ENCODE measurements at regions not wholly inside any gene's neighbourhood (a gene's known extent, or its start where the extent isn't known, plus 50 kb on each side); places are given as distances from the start of the nearest gene placed in this dataset.

GRCh38 chr4:33592701-33593100 lies 2651.6 kb downstream of the ARAP2 start:
- intact Hi-C loops (cut with micrococcal nuclease; ENCODE audit: unreplicated experiment): no loop called here
- H3K4me1 Mint-ChIP-seq (ENCODE audit: low read depth, unreplicated experiment): no peaks in the 10 kb centered on the region
- H3K9me3 Mint-ChIP-seq (ENCODE audit: unreplicated experiment): peaks cover 22% of the 10 kb centered on the region
- H3K27me3 Mint-ChIP-seq (ENCODE audit: insufficient read depth, unreplicated experiment): no peaks in the 10 kb centered on the region
- ChIA-PET CTCF (no interaction called here), POLR2A (no interaction called here)
- TF ChIP-seq CTCF (IDR thresholded peaks at IDR 0.05; ENCODE audit: insufficient read depth in 1 of 2, low read depth in 1 of 2, low read length in 1 of 2, severe bottlenecking in 1 of 2, unreplicated experiment in 1 of 2): no peak
- H3K4me3 ChIP-seq (ENCODE audit: low read depth, low read length): no peak overlapping the region
- no peaks in the 10 kb centered on the region for H3K4me1 ChIP-seq
- H3K36me3 ChIP-seq (ENCODE audit: control insufficient read depth, insufficient read depth, low read length): no peaks in the 10 kb centered on the region
- no peaks in the 10 kb centered on the region for H3K27me3 ChIP-seq (replicated peaks; ENCODE audit: control insufficient read depth, insufficient read depth, low read length)
- no peak overlapping the region for H3K27ac Mint-ChIP-seq (ENCODE audit: unreplicated experiment)
- H3K4me3 Mint-ChIP-seq (ENCODE audit: unreplicated experiment): no peak overlapping the region
- H3K9me3 ChIP-seq: no peaks in the 10 kb centered on the region
- H3K36me3 Mint-ChIP-seq (ENCODE audit: insufficient read depth, unreplicated experiment): no peaks in the 10 kb centered on the region
- BruUV-seq (replicated peaks): no TSS peak
- no peak for DNase-seq

- H3K36me3 Mint-ChIP-seq (ENCODE audit: insufficient read depth, unreplicated experiment): no peaks in the 10 kb centered on the region
- Histone ChIP-seq H3K9me3 (no peaks in the 10 kb centered on the region), H3K36me3 (ENCODE audit: control insufficient read depth, insufficient read depth, low read length) (no peaks in the 10 kb centered on the region), H3K4me1 (no peaks in the 10 kb centered on the region), H3K27me3 (replicated peaks; ENCODE audit: control insufficient read depth, insufficient read depth, low read length) (no peaks in the 10 kb centered on the region), H3K4me3 (ENCODE audit: low read depth, low read length) (no peak overlapping the region)
- BruUV-seq (replicated peaks): no TSS peak
- CTCF ChIA-PET: no interaction called here
- POLR2A ChIA-PET: no interaction called here
- H3K4me3 Mint-ChIP-seq (ENCODE audit: unreplicated experiment): no peak overlapping the region
- no peak for DNase-seq
- H3K27me3 Mint-ChIP-seq (ENCODE audit: insufficient read depth, unreplicated experiment): no peaks in the 10 kb centered on the region
- TF ChIP-seq CTCF (IDR thresholded peaks at IDR 0.05; ENCODE audit: insufficient read depth in 1 of 2, low read depth in 1 of 2, low read length in 1 of 2, severe bottlenecking in 1 of 2, unreplicated experiment in 1 of 2): no peak
- no peaks in the 10 kb centered on the region for H3K9me3 Mint-ChIP-seq (ENCODE audit: unreplicated experiment)
- H3K4me1 Mint-ChIP-seq (ENCODE audit: low read depth, unreplicated experiment): no peaks in the 10 kb centered on the region
- H3K27ac Mint-ChIP-seq (ENCODE audit: unreplicated experiment): no peak overlapping the region
- intact Hi-C loops (cut with micrococcal nuclease; ENCODE audit: unreplicated experiment): no loop called here
Measured at GRCh38 chr4:33606951-33607350, 2637.4 kb downstream of the ARAP2 start.

GRCh38 chr4:33616121-33616520 lies 2628.2 kb downstream of the ARAP2 start:
- Histone ChIP-seq H3K36me3 (ENCODE audit: control insufficient read depth, insufficient read depth, low read length) (no peaks in the 10 kb centered on the region), H3K4me1 (no peaks in the 10 kb centered on the region), H3K4me3 (ENCODE audit: low read depth, low read length) (no peak overlapping the region), H3K27me3 (replicated peaks; ENCODE audit: control insufficient read depth, insufficient read depth, low read length) (no peaks in the 10 kb centered on the region), H3K9me3 (no peaks in the 10 kb centered on the region)
- no peak overlapping the region for H3K27ac Mint-ChIP-seq (ENCODE audit: unreplicated experiment)
- DNase-seq: no peak
- CTCF ChIA-PET: no interaction called here
- BruUV-seq (replicated peaks): no TSS peak
- intact Hi-C loops (cut with micrococcal nuclease; ENCODE audit: unreplicated experiment): no loop called here
- POLR2A ChIA-PET: no interaction called here
- TF ChIP-seq CTCF (IDR thresholded peaks at IDR 0.05; ENCODE audit: insufficient read depth in 1 of 2, low read depth in 1 of 2, low read length in 1 of 2, severe bottlenecking in 1 of 2, unreplicated experiment in 1 of 2): no peak
- no peaks in the 10 kb centered on the region for H3K4me1 Mint-ChIP-seq (ENCODE audit: low read depth, unreplicated experiment)
- H3K36me3 Mint-ChIP-seq (ENCODE audit: insufficient read depth, unreplicated experiment): no peaks in the 10 kb centered on the region
- no peak overlapping the region for H3K4me3 Mint-ChIP-seq (ENCODE audit: unreplicated experiment)
- no peaks in the 10 kb centered on the region for H3K9me3 Mint-ChIP-seq (ENCODE audit: unreplicated experiment)
- no peaks in the 10 kb centered on the region for H3K27me3 Mint-ChIP-seq (ENCODE audit: insufficient read depth, unreplicated experiment)

Measured in Caco-2 (cell line).